Inferior parietal cortex (tissue), 1 donor: ENCODE measurements at regions not wholly inside any gene's neighbourhood (a gene's known extent, or its start where the extent isn't known, plus 50 kb on each side); places are given as distances from the start of the nearest gene placed in this dataset.

ENCODE experiments used
- DNase-seq: peaks from one replicate; pipeline ENCODE4 v3.0.0-alpha.2; 2016; ENCODE audit errors: extremely low spot score

DNA sequence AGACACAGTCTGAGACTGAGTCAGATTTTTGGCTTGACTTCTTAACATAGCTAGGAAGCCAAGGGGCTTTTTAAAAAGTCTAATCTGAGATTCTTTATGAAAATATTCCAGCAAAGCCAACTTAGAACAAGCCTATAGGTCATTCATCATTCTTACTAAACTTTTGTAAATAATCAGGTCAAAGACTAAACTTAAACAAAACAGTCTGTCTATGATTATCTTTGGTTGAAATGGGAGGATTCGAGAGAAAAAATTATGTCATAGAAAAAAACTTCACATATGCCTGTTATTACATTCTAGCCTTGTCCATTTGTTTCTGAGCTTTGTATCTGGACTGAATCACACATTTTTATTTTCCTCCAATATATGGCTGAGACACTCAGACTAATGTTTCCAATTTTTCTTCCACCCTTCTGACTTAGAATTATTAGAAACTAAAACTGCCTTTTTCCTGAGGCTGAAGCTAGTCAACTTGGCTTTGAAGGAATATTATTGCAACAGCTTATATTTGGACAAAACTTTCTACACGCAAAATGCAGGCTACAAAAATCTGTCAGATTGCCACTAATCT lies 83.3 kb downstream of the ETS2 start:
- DNase-seq, result no peak

DNA sequence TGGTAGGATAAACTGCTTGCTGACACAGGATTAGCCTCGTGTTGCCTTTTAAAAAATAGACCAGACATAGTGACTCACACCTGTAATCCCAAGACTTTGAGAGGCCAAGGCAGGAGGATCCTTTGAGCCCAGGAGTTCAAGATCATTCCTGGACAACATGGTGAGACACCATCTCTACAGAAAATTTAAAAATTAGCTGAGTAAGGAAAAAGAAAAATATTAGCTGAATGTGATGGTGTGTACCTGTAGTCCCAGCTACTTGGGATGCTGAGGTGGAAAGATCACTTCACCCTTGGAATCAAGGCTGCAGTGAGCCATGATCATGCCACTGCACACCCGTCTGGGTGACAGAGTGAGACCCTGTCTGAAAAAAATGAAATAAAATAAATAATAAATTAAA lies 82.0 kb downstream of the ETS2 start:
- no peak for DNase-seq

DNA sequence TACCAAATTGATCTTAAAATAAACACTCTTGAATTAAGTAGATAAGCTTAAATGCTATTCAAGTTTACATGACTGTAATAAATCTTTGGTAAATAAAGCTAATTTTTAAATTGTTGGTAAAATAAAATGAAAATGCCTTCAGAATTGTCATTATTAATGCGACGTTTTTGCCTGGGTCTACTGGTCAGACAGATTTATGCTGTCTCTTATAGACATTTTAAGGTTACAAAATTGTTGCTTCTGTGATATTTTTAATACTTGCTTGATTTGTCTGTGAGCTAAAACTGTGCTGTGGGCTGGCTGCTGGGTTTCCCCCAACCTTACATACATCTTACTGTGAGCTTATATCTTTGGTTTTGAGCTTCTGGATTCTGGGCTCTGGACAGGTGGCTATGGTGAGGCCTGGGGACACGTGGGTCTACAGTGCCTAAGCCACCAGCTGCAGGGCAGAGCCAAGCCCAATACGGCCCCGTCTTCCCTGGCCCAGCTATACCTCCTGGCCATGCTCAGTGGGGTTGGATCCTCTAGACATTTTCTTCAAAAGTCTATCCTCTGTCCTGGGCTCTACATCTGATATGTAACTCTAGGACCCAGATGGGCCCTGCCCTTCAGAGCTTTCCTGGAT lies 81.4 kb downstream of the ETS2 start:
- no peak for DNase-seq

DNA sequence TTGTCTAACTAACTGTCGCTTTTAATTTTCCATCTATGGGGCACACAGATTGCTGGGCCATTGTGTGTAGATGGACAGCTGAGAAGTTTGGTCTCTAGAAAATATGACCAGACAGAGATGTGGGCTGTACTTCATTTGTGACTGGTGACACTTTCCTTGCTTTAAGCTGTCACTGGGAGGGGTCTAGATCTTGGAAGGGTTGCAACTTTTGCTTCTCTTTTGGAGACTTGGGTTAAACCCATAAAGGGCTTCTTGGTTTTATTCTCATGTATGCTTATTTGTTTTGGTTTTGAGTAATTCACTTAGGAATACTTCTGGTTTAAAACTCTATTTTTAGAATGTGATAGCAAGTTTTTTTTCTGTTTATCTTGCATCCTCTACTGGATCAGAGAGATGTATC lies 80.2 kb downstream of the ETS2 start:
- no peak for DNase-seq

DNA sequence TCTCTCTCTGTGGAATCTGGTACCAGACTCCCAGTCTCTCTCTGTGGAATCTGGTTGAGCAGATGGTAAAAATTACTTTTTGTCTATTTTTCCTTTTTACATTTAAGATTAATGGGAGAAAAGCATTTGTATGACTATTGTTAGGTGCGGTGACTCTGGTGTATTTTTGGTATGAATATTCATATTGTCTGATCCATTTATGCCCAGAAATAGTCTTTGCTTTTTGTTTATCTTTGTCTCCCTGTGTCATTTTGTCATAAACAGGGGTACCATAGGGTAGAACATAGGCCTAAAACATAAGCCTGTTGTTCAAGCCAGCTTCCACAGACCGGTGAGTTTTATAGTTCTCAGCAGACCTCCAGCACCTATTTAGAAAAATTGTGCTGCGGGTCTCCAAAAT lies 78.7 kb downstream of the ETS2 start:
- no peak for DNase-seq

DNA sequence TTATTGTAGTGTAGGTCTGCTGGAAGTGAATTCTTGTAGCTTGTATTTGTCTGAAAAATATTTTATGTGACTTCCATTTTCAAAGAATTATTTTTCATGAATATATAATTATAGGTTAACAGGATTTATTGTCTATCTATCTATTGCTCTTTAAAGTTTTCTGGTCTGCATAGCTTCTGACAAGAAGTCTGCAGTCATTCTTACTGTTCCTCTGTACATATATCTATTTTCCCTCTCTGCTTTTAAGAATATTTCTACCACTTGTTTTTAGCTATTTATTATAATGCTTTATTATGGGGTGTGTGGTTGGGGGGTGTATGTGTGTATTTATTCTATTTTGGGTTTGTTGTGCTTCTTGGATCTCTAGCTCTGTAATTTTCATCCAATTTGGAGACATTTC lies 77.4 kb downstream of the ETS2 start:
- no peak for DNase-seq

DNA sequence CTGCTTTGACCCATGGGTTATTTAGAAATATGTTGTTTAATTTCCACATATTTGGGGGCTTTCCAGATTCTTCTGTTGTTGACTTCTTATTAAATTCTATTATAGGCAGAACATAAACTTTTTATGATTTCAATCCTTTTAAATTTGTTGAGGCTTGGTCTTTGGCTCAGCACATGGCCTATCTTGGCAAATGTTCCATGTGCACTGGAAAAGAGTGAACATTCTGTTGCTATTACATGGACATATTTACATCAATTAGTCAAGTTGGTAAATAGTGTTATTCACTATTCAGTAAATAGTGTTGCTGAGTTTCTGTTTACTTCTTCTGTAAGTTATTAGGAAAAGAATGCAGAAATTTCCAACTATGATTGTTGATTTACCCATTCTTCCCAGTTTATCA lies 75.4 kb downstream of the ETS2 start:
- DNase-seq, result no peak

DNA sequence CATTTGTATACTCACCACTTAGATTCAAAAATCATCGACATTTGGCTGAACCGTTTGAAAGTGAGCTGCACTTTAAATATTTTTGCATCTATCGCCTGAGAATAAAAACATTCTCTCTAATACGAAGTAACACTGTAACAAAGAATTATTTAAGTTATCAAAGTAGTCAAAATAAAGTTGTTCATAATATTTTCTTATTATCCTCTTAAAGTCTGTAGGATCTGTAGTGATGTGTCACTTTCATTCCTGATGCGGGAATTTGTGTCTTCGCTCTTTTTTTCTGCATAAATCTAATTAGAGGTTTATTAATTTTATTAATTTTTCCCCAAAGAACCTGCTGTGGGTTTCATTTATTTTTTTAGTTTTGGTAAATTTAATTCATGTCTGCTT lies 74.8 kb downstream of the ETS2 start:
- no peak for DNase-seq

DNA sequence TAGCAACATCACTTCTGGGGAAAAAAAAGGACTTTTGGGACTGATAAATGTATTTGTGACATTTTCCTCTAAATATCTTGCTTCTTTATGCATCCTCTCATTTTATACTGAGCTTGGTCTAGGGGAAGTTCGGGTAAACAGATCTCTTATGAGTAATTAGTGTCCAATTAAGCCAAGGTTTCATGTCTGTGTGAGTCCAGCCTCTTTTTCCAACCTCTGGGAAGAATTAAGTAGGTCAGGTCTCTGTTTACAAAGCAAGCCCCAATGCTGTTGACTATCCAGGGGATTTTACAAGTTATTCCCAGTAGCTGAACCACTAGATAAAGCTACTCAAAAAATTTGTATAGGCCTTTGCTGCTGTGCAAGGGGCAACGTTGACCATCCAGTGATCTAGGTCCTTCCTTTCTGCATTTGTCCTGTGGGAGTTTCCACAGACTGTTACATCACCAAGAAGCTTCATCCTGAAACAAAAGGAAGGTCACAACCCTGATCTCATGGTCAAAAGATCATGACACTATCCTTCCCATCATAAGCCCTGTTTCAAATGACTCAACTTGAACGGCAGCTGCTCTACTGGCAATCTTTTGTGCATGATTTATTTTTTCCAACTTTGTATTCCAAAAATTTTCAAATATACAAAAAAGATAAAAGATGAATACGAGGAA lies 74.3 kb downstream of the ETS2 start:
- no peak for DNase-seq

DNA sequence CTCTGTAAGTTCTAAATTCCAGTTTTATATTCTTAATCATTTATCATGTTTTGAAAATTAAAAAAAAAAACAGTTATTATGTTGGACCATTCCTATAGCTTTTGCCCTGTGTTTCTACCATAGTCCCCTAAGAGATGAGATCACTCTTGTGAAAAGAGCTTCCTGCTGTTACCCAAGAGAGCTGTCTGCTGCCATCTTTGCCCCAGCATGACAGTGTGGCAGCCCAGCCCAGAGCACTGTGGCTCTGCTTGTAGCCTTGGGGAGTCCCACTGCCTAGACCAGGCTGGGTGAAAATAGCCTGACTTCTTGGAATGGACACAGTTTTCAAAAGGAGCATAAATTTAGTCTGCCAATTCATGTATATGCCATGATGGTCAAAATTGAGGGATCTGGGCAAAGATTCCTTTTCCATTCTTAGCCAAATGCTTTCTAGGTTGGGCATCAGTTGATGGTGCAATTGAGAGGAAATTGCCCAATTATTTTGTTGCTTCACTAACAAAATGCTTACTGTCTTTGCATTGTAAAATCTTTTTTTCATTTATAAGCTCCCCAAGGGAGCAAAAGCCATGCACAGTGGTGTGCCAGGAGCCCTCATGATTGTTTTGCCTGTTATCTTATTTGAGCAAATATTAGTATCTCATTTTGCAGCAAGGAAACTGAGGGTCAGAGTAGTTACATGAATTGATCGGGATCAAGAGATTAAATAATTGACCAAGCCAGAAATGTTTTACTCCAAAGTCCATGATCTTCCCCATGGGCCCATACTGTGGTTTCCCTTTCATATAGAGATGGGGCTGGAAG lies 72.8 kb downstream of the ETS2 start:
- no peak for DNase-seq

DNA sequence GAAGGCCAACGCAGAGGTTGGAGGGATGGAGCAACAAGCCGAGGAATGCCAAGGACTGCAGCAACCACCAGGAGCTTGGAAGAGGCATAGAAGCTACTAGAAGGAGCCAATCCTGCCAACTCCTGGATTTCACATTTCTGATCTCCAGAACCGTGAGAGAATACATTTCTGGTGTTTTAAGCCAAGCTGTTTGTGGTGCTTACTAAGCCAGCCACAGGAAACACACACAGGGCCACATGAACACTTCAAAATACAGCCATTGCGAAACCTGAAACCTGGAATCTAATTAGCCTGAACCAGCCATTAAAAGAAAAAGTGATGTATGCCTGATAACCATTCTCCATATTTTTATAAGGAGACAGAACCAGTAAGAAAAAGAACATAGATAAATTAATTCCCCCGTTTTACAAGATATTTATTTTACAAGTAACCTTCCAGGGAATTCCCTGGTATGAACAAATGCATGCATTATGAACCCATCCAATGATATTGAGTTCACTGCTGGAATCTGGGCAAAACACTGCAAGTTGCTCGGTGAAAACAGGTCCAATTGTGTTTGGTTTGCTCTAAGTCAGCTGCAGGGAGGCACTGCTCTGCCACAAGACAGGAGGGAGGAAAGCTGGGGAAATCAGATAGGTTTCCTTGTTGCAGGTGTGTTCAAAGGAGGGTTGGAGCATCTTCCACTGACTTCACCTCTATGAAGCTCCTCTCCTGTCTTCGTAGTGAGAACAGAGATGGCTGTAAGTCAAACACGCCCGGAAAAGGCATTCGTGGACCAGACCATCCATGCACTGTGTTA lies 70.2 kb downstream of the ETS2 start:
- DNase-seq, result no peak
